Neural progenitor cell (in vitro differentiated cells): ENCODE measurements at regions not wholly inside any gene's neighbourhood (a gene's known extent, or its start where the extent isn't known, plus 50 kb on each side); places are given as distances from the start of the nearest gene placed in this dataset.

Experiments used
- EZH2 ChIP-seq: fragments of 200-600 bp; sonication (generic); IDR thresholded peaks from 2 replicates; pipeline ENCODE4 v1.6.1; 2017; ENCODE audit warnings: antibody characterized with exemption, mild to moderate bottlenecking, moderate library complexity
- TF ChIP-seq, protein P1 (sequence below): fragments of 200-600 bp; sonication (generic); IDR thresholded peaks from 2 replicates; pipeline ENCODE4 v1.5.1; 2017; ENCODE audit warnings: antibody characterized with exemption, mild to moderate bottlenecking

DNA sequence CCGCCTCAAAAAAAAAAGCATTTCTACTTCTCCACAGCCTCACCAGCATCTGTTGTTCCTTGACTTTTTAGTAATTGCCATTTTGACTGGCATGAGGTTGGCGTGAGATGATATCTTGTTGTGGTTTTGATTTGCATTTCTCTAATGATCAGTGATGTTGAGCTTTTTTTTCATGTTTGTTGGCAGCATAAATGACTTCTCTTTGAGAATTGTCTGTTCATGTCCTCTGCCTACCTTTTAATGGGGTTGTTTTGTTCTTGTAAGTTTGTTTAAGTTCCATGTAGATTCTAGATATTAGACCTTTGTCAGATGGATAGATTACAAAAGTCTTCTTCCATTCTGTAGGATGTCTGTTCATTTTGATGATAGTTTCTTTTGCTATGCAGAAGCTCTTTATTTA, 182.9 kb downstream of the FOXG1 start:
- TF ChIP-seq, protein P1, sequence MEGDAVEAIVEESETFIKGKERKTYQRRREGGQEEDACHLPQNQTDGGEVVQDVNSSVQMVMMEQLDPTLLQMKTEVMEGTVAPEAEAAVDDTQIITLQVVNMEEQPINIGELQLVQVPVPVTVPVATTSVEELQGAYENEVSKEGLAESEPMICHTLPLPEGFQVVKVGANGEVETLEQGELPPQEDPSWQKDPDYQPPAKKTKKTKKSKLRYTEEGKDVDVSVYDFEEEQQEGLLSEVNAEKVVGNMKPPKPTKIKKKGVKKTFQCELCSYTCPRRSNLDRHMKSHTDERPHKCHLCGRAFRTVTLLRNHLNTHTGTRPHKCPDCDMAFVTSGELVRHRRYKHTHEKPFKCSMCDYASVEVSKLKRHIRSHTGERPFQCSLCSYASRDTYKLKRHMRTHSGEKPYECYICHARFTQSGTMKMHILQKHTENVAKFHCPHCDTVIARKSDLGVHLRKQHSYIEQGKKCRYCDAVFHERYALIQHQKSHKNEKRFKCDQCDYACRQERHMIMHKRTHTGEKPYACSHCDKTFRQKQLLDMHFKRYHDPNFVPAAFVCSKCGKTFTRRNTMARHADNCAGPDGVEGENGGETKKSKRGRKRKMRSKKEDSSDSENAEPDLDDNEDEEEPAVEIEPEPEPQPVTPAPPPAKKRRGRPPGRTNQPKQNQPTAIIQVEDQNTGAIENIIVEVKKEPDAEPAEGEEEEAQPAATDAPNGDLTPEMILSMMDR: no peak
- no peak for TF ChIP-seq EZH2
